DND-41 (cell line): ENCODE measurements at regions not wholly inside any gene's neighbourhood (a gene's known extent, or its start where the extent isn't known, plus 50 kb on each side); places are given as distances from the start of the nearest gene placed in this dataset.

Experiments
- EZH2 ChIP-seq: IDR thresholded peaks from 3 replicates; pipeline ENCODE4 v1.6.1; 2012; ENCODE audit warnings: borderline replicate concordance, low read depth, mild to moderate bottlenecking, moderate library complexity, low read length, inconsistent platforms; ENCODE audit not compliant: severe bottlenecking
- TF ChIP-seq, protein P1 (sequence below): IDR thresholded peaks from 2 replicates; pipeline ENCODE4 v1.5.1; 2012; ENCODE audit warnings: borderline replicate concordance, low read length, moderate library complexity, mild to moderate bottlenecking; ENCODE audit not compliant: poor library complexity, severe bottlenecking; ENCODE audit errors: extremely low read depth

DNA sequence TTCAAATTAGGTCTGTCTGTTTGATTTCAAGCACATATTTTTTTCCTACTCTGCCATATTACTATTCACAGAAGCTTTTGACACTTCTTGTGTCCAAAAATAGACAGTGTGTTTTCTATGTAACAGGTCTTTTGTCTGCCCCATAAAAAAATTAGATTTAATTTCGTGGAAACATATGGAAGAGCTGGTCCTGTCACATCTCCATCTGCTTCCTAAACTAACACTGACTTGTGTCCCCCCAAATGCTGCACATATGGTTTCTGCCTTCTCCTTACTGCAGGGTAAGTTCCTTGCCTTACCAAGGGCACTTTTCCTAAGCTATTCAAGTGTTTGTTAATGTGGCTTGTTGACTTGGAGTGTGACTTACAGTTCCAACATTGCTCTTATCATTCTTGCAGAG lies 340.7 kb upstream of the ARX start:
- TF ChIP-seq, protein P1, sequence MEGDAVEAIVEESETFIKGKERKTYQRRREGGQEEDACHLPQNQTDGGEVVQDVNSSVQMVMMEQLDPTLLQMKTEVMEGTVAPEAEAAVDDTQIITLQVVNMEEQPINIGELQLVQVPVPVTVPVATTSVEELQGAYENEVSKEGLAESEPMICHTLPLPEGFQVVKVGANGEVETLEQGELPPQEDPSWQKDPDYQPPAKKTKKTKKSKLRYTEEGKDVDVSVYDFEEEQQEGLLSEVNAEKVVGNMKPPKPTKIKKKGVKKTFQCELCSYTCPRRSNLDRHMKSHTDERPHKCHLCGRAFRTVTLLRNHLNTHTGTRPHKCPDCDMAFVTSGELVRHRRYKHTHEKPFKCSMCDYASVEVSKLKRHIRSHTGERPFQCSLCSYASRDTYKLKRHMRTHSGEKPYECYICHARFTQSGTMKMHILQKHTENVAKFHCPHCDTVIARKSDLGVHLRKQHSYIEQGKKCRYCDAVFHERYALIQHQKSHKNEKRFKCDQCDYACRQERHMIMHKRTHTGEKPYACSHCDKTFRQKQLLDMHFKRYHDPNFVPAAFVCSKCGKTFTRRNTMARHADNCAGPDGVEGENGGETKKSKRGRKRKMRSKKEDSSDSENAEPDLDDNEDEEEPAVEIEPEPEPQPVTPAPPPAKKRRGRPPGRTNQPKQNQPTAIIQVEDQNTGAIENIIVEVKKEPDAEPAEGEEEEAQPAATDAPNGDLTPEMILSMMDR: no peak
- TF ChIP-seq EZH2: no peak
